GM23338 (cell line): ENCODE measurements at regions not wholly inside any gene's neighbourhood (a gene's known extent, or its start where the extent isn't known, plus 50 kb on each side); places are given as distances from the start of the nearest gene placed in this dataset.

Experiments used
- ATAC-seq: fragments of 200-7000 bp; cut with Tn5 transposase; 3 replicates; pipeline ENCODE4 v1.9.1; 2020
- DNase-seq: peaks from one replicate; pipeline ENCODE4 v3.0.0-alpha.2; 2015; ENCODE audit warnings: low spot score
- H2AFZ ChIP-seq: fragments of 200-600 bp; sonication (generic); 2 replicates; pipeline ENCODE4 v1.8.0; 2016; ENCODE audit warnings: antibody characterized with exemption, mild to moderate bottlenecking, moderate library complexity
- H3F3A ChIP-seq: fragments of 200-600 bp; sonication (generic); replicated peaks from 2 replicates; pipeline ENCODE4 v1.8.0; 2017; ENCODE audit warnings: antibody characterized with exemption, mixed run types, low read depth
- H3K27ac ChIP-seq: fragments of 200-600 bp; sonication (generic); 2 replicates; pipeline ENCODE4 v1.6.1; 2016; ENCODE audit warnings: low read depth
- H3K27me3 ChIP-seq: fragments of 200-600 bp; sonication (generic); 2 replicates; pipeline ENCODE4 v1.8.0; 2016; ENCODE audit warnings: mild to moderate bottlenecking, mixed run types, moderate library complexity; ENCODE audit not compliant: insufficient read depth
- H3K36me3 ChIP-seq: fragments of 200-600 bp; sonication (generic); 2 replicates; pipeline ENCODE4 v1.8.0; 2016; ENCODE audit warnings: mild to moderate bottlenecking; ENCODE audit not compliant: insufficient read depth
- H3K4me1 ChIP-seq: fragments of 200-600 bp; sonication (generic); 2 replicates; pipeline ENCODE4 v1.8.0; 2016; ENCODE audit warnings: mild to moderate bottlenecking, moderate library complexity; ENCODE audit not compliant: insufficient read depth
- H3K4me2 ChIP-seq: fragments of 200-600 bp; sonication (generic); 2 replicates; pipeline ENCODE4 v1.7.1; 2017; ENCODE audit warnings: mixed run types
- H3K4me3 ChIP-seq: fragments of 200-600 bp; sonication (generic); 2 replicates; pipeline ENCODE4 v1.6.1; 2016; ENCODE audit warnings: mixed run types
- H3K79me2 ChIP-seq: fragments of 200-600 bp; sonication (generic); replicated peaks from 2 replicates; pipeline ENCODE4 v1.8.0; 2017; ENCODE audit warnings: mild to moderate bottlenecking; ENCODE audit not compliant: insufficient read depth
- H3K9me2 ChIP-seq: fragments of 200-600 bp; sonication (generic); 2 replicates; pipeline ENCODE4 v1.8.0; 2017; ENCODE audit not compliant: insufficient read depth
- H4K20me1 ChIP-seq: fragments of 200-600 bp; sonication (generic); replicated peaks from 2 replicates; pipeline ENCODE4 v1.8.0; 2017; ENCODE audit warnings: mild to moderate bottlenecking; ENCODE audit not compliant: insufficient read depth
- H3K27ac Mint-ChIP-seq: 2 replicates; pipeline ENCODE4 v1.8.0; 2020; ENCODE audit warnings: inconsistent platforms, mild to moderate bottlenecking, moderate library complexity, mixed read lengths
- H3K27me3 Mint-ChIP-seq: 3 replicates; pipeline ENCODE4 v1.8.0; 2022; ENCODE audit warnings: low read depth, mild to moderate bottlenecking, moderate library complexity, mixed read lengths, inconsistent platforms; ENCODE audit not compliant: insufficient read depth, poor library complexity
- H3K36me3 Mint-ChIP-seq: 3 replicates; pipeline ENCODE4 v1.8.0; 2021; ENCODE audit warnings: low read depth, mild to moderate bottlenecking, inconsistent platforms, moderate library complexity, mixed read lengths
- H3K4me1 Mint-ChIP-seq: 3 replicates; pipeline ENCODE4 v1.8.0; 2020; ENCODE audit warnings: mild to moderate bottlenecking, inconsistent platforms, mixed read lengths
- H3K4me3 Mint-ChIP-seq: 3 replicates; pipeline ENCODE4 v1.8.0; 2021; ENCODE audit warnings: moderate library complexity, mild to moderate bottlenecking, inconsistent platforms, mixed read lengths
- H3K9me3 Mint-ChIP-seq: 3 replicates; pipeline ENCODE4 v1.8.0; 2020; ENCODE audit warnings: moderate library complexity, mild to moderate bottlenecking, inconsistent platforms, mixed read lengths
- CREB1 ChIP-seq: fragments of 250-450 bp; sonication (Bioruptor Pico); IDR thresholded peaks from 2 replicates; pipeline ENCODE4 v1.5.0; 2020; ENCODE audit warnings: low read depth, mild to moderate bottlenecking, moderate library complexity
- ETS1 ChIP-seq: IDR thresholded peaks from 2 replicates; pipeline ENCODE4 v1.6.1; 2016; ENCODE audit warnings: antibody characterized with exemption
- EZH2 ChIP-seq: fragments of 200-600 bp; sonication (generic); IDR thresholded peaks from one replicate; pipeline ENCODE4 v1.8.0; 2017; ENCODE audit warnings: antibody characterized with exemption, mild to moderate bottlenecking, low read depth; ENCODE audit not compliant: unreplicated experiment
- JUNB ChIP-seq: IDR thresholded peaks from one replicate; pipeline ENCODE4 v1.6.1; 2016; ENCODE audit warnings: antibody characterized with exemption; ENCODE audit not compliant: unreplicated experiment
- NANOG ChIP-seq: IDR thresholded peaks from 2 replicates; pipeline ENCODE4 v1.6.1; 2016; ENCODE audit warnings: antibody characterized with exemption, borderline replicate concordance
- POLR2AphosphoS5 ChIP-seq: IDR thresholded peaks from 2 replicates; pipeline ENCODE4 v1.6.1; 2016; ENCODE audit warnings: antibody characterized with exemption, low read depth
- STAT1 ChIP-seq: IDR thresholded peaks from one replicate; pipeline ENCODE4 v1.6.1; 2016; ENCODE audit warnings: antibody characterized with exemption; ENCODE audit not compliant: unreplicated experiment
- ZNF114 ChIP-seq: fragments of 250-450 bp; sonication (Bioruptor Pico); IDR thresholded peaks from 2 replicates; pipeline ENCODE4 v1.5.0; 2020; ENCODE audit warnings: mild to moderate bottlenecking, moderate library complexity
- ZNF331 ChIP-seq: fragments of 250-450 bp; sonication (Bioruptor Pico); IDR thresholded peaks from 2 replicates; pipeline ENCODE4 v1.5.0; 2020; ENCODE audit warnings: low read depth, mild to moderate bottlenecking, moderate library complexity
- TF ChIP-seq, protein P1 (sequence below): IDR thresholded peaks from one replicate; pipeline ENCODE4 v1.6.1; 2018; ENCODE audit warnings: antibody characterized with exemption; ENCODE audit not compliant: unreplicated experiment
- TF ChIP-seq, protein P2 (sequence below), 2 experiments: fragments of 200-600 bp in 1 of 2; sonication (generic) in 1 of 2; conservative IDR thresholded peaks; 2 replicates each; pipeline versions ENCODE4 v1.5.1 to v1.6.1; 2016 to 2017; ENCODE audit warnings: antibody characterized with exemption in 2 of 2, low read depth in 2 of 2, mild to moderate bottlenecking in 2 of 2, moderate library complexity in 1 of 2
- TF ChIP-seq, protein P3 (sequence below): fragments of 250-450 bp; sonication (Bioruptor Pico); IDR thresholded peaks from 2 replicates; pipeline ENCODE4 v1.5.0; 2020; ENCODE audit warnings: mild to moderate bottlenecking, moderate library complexity

GRCh38 chr2:21700644-21701043, 576.9 kb downstream of the TDRD15 start (continued):
- TF ChIP-seq, protein P1, sequence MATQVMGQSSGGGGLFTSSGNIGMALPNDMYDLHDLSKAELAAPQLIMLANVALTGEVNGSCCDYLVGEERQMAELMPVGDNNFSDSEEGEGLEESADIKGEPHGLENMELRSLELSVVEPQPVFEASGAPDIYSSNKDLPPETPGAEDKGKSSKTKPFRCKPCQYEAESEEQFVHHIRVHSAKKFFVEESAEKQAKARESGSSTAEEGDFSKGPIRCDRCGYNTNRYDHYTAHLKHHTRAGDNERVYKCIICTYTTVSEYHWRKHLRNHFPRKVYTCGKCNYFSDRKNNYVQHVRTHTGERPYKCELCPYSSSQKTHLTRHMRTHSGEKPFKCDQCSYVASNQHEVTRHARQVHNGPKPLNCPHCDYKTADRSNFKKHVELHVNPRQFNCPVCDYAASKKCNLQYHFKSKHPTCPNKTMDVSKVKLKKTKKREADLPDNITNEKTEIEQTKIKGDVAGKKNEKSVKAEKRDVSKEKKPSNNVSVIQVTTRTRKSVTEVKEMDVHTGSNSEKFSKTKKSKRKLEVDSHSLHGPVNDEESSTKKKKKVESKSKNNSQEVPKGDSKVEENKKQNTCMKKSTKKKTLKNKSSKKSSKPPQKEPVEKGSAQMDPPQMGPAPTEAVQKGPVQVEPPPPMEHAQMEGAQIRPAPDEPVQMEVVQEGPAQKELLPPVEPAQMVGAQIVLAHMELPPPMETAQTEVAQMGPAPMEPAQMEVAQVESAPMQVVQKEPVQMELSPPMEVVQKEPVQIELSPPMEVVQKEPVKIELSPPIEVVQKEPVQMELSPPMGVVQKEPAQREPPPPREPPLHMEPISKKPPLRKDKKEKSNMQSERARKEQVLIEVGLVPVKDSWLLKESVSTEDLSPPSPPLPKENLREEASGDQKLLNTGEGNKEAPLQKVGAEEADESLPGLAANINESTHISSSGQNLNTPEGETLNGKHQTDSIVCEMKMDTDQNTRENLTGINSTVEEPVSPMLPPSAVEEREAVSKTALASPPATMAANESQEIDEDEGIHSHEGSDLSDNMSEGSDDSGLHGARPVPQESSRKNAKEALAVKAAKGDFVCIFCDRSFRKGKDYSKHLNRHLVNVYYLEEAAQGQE, result no peak
- TF ChIP-seq ZNF331, result no peak

DNA sequence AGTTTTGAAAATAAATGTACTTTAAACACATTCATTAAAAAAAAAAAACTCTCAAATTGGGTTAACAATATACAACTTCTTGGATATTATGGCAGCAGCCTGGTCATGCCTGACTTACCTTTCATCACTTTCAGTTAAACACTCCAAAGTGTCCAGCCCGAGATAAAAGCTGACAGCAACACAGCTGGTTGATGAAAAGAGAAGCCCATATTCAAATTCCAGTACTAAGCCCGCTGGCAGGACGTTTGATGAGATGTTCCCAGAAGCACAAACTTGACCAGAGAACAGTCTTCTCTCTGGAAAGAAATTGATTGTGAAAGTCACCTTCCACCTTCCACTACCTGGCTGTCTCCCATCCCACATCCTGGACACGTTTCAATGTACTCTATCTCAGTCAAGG, 586.3 kb downstream of the TDRD15 start:
- Histone ChIP-seq H2AFZ (no peak overlapping the region), H3K4me1 (no peaks in the 10 kb centered on the region)
- TF ChIP-seq ETS1 (no peak), ZNF331 (no peak), EZH2 (no peak), POLR2AphosphoS5 (no peak), STAT1 (no peak), CREB1 (CRISPR knock-in tag) (no peak), ZNF114 (no peak), NANOG (no peak), JUNB (no peak)
- TF ChIP-seq, protein P2, sequence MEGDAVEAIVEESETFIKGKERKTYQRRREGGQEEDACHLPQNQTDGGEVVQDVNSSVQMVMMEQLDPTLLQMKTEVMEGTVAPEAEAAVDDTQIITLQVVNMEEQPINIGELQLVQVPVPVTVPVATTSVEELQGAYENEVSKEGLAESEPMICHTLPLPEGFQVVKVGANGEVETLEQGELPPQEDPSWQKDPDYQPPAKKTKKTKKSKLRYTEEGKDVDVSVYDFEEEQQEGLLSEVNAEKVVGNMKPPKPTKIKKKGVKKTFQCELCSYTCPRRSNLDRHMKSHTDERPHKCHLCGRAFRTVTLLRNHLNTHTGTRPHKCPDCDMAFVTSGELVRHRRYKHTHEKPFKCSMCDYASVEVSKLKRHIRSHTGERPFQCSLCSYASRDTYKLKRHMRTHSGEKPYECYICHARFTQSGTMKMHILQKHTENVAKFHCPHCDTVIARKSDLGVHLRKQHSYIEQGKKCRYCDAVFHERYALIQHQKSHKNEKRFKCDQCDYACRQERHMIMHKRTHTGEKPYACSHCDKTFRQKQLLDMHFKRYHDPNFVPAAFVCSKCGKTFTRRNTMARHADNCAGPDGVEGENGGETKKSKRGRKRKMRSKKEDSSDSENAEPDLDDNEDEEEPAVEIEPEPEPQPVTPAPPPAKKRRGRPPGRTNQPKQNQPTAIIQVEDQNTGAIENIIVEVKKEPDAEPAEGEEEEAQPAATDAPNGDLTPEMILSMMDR (conservative IDR thresholded peaks at IDR 0.05; ENCODE audit: low read depth in 2 of 2), result no peak
- TF ChIP-seq, protein P3, sequence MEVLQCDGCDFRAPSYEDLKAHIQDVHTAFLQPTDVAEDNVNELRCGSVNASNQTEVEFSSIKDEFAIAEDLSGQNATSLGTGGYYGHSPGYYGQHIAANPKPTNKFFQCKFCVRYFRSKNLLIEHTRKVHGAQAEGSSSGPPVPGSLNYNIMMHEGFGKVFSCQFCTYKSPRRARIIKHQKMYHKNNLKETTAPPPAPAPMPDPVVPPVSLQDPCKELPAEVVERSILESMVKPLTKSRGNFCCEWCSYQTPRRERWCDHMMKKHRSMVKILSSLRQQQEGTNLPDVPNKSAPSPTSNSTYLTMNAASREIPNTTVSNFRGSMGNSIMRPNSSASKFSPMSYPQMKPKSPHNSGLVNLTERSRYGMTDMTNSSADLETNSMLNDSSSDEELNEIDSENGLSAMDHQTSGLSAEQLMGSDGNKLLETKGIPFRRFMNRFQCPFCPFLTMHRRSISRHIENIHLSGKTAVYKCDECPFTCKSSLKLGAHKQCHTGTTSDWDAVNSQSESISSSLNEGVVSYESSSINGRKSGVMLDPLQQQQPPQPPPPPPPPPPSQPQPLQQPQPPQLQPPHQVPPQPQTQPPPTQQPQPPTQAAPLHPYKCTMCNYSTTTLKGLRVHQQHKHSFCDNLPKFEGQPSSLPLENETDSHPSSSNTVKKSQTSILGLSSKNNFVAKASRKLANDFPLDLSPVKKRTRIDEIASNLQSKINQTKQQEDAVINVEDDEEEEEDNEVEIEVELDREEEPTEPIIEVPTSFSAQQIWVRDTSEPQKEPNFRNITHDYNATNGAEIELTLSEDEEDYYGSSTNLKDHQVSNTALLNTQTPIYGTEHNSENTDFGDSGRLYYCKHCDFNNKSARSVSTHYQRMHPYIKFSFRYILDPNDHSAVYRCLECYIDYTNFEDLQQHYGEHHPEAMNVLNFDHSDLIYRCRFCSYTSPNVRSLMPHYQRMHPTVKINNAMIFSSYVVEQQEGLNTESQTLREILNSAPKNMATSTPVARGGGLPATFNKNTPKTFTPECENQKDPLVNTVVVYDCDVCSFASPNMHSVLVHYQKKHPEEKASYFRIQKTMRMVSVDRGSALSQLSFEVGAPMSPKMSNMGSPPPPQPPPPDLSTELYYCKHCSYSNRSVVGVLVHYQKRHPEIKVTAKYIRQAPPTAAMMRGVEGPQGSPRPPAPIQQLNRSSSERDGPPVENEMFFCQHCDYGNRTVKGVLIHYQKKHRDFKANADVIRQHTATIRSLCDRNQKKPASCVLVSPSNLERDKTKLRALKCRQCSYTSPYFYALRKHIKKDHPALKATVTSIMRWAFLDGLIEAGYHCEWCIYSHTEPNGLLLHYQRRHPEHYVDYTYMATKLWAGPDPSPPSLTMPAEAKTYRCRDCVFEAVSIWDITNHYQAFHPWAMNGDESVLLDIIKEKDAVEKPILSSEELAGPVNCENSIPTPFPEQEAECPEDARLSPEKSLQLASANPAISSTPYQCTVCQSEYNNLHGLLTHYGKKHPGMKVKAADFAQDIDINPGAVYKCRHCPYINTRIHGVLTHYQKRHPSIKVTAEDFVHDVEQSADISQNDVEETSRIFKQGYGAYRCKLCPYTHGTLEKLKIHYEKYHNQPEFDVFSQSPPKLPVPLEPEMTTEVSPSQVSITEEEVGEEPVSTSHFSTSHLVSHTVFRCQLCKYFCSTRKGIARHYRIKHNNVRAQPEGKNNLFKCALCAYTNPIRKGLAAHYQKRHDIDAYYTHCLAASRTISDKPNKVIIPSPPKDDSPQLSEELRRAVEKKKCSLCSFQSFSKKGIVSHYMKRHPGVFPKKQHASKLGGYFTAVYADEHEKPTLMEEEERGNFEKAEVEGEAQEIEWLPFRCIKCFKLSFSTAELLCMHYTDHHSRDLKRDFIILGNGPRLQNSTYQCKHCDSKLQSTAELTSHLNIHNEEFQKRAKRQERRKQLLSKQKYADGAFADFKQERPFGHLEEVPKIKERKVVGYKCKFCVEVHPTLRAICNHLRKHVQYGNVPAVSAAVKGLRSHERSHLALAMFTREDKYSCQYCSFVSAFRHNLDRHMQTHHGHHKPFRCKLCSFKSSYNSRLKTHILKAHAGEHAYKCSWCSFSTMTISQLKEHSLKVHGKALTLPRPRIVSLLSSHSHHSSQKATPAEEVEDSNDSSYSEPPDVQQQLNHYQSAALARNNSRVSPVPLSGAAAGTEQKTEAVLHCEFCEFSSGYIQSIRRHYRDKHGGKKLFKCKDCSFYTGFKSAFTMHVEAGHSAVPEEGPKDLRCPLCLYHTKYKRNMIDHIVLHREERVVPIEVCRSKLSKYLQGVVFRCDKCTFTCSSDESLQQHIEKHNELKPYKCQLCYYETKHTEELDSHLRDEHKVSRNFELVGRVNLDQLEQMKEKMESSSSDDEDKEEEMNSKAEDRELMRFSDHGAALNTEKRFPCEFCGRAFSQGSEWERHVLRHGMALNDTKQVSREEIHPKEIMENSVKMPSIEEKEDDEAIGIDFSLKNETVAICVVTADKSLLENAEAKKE (CRISPR knock-in tag), result no peak

More for the DNA sequence above, 586.3 kb downstream of the TDRD15 start:
- no peaks in the 10 kb centered on the region for H3F3A ChIP-seq
- no peaks in the 10 kb centered on the region for H3K27me3 Mint-ChIP-seq
- no peaks in the 10 kb centered on the region for H3K9me2 ChIP-seq
- no peak overlapping the region for H3K4me3 ChIP-seq
- H3K36me3 ChIP-seq, result no peaks in the 10 kb centered on the region
- ATAC-seq (no peak), DNase-seq (no peak)
- no peaks in the 10 kb centered on the region for H3K36me3 Mint-ChIP-seq
- no peak overlapping the region for H3K27ac ChIP-seq
- no peaks in the 10 kb centered on the region for H4K20me1 ChIP-seq
- no peaks in the 10 kb centered on the region for H3K4me1 Mint-ChIP-seq
- no peak overlapping the region for H3K4me3 Mint-ChIP-seq
- H3K9me3 Mint-ChIP-seq, result no peaks in the 10 kb centered on the region
- no peaks in the 10 kb centered on the region for H3K27me3 ChIP-seq
- H3K27ac Mint-ChIP-seq, result no peak overlapping the region
- H3K4me2 ChIP-seq, result no peak overlapping the region
- H3K79me2 ChIP-seq, result no peaks in the 10 kb centered on the region
